ENCODE measurements at regions not wholly inside any gene's neighbourhood (a gene's known extent, or its start where the extent isn't known, plus 50 kb on each side); places are given as distances from the start of the nearest gene placed in this dataset.

- Histone ChIP-seq H3K4me2 (ENCODE audit: insufficient read depth, low read length) (no peak overlapping the region), H3K4me3 (ENCODE audit: low read depth in 1 of 2, low read length in 2 of 2) (no peak overlapping the region), H3K27me3 (ENCODE audit: insufficient read depth, low read length, poor library complexity) (peaks cover 5% of the 10 kb centered on the region), H3K9me3 (ENCODE audit: insufficient read depth, low read length, severe bottlenecking) (no peaks in the 10 kb centered on the region), H2AFZ (ENCODE audit: low read depth, low read length) (no peak overlapping the region), H3K27ac (ENCODE audit: low read length) (no peak overlapping the region), H3K4me1 (ENCODE audit: insufficient read depth, low read length) (no peaks in the 10 kb centered on the region), H3K79me2 (ENCODE audit: insufficient read depth, low read length) (no peaks in the 10 kb centered on the region), H4K20me1 (ENCODE audit: insufficient read depth, low read length) (no peaks in the 10 kb centered on the region), H3K36me3 (ENCODE audit: insufficient read depth, low read length) (no peaks in the 10 kb centered on the region), H3K9ac (ENCODE audit: low read depth, low read length) (no peak overlapping the region)
- no peak for TF ChIP-seq CTCF (IDR thresholded peaks at IDR 0.05; ENCODE audit: borderline replicate concordance, extremely low read depth, low read length, poor library complexity, severe bottlenecking)
- TF ChIP-seq EZH2 (IDR thresholded peaks at IDR 0.05; ENCODE audit: borderline replicate concordance, low read depth, low read length, severe bottlenecking) = no peak
- no peak for DNase-seq
- no peak for ATAC-seq (ENCODE audit: insufficient read depth, low read depth)
These were observed 104.3 kb upstream of the LINC00305 start for GRCh38 chr18:64253222-64253621.

GRCh38 chr18:64248836-64249235, 99.9 kb upstream of the LINC00305 start:
- no peak overlapping the region for H3K4me2 ChIP-seq (ENCODE audit: insufficient read depth, low read length)
- DNase-seq (no peak), ATAC-seq (ENCODE audit: insufficient read depth, low read depth) (no peak)
- no peak overlapping the region for H2AFZ ChIP-seq (ENCODE audit: low read depth, low read length)
- H3K4me1 ChIP-seq (ENCODE audit: insufficient read depth, low read length) = no peaks in the 10 kb centered on the region
- no peaks in the 10 kb centered on the region for H3K9me3 ChIP-seq (ENCODE audit: insufficient read depth, low read length, severe bottlenecking)
- no peak overlapping the region for H3K4me3 ChIP-seq (ENCODE audit: low read depth in 1 of 2, low read length in 2 of 2)
- H4K20me1 ChIP-seq (ENCODE audit: insufficient read depth, low read length) = no peaks in the 10 kb centered on the region
- TF ChIP-seq CTCF (IDR thresholded peaks at IDR 0.05; ENCODE audit: borderline replicate concordance, extremely low read depth, low read length, poor library complexity, severe bottlenecking) (no peak), EZH2 (IDR thresholded peaks at IDR 0.05; ENCODE audit: borderline replicate concordance, low read depth, low read length, severe bottlenecking) (no peak)
- H3K9ac ChIP-seq (ENCODE audit: low read depth, low read length) = no peak overlapping the region
- H3K36me3 ChIP-seq (ENCODE audit: insufficient read depth, low read length) = no peaks in the 10 kb centered on the region
- H3K27me3 ChIP-seq (ENCODE audit: insufficient read depth, low read length, poor library complexity) = peaks cover 5% of the 10 kb centered on the region
- H3K79me2 ChIP-seq (ENCODE audit: insufficient read depth, low read length) = no peaks in the 10 kb centered on the region
- H3K27ac ChIP-seq (ENCODE audit: low read length) = no peak overlapping the region

- Histone ChIP-seq H3K27ac (ENCODE audit: low read length) (no peak overlapping the region), H3K36me3 (ENCODE audit: insufficient read depth, low read length) (no peaks in the 10 kb centered on the region), H3K9ac (ENCODE audit: low read depth, low read length) (no peak overlapping the region), H3K4me1 (ENCODE audit: insufficient read depth, low read length) (no peaks in the 10 kb centered on the region), H3K4me3 (ENCODE audit: low read depth in 1 of 2, low read length in 2 of 2) (no peak overlapping the region), H2AFZ (ENCODE audit: low read depth, low read length) (no peak overlapping the region), H3K79me2 (ENCODE audit: insufficient read depth, low read length) (no peaks in the 10 kb centered on the region), H3K27me3 (ENCODE audit: insufficient read depth, low read length, poor library complexity) (peaks cover 4% of the 10 kb centered on the region), H4K20me1 (ENCODE audit: insufficient read depth, low read length) (no peaks in the 10 kb centered on the region), H3K4me2 (ENCODE audit: insufficient read depth, low read length) (no peak overlapping the region), H3K9me3 (ENCODE audit: insufficient read depth, low read length, severe bottlenecking) (no peaks in the 10 kb centered on the region)
- no peak for TF ChIP-seq EZH2 (IDR thresholded peaks at IDR 0.05; ENCODE audit: borderline replicate concordance, low read depth, low read length, severe bottlenecking)
- no peak for TF ChIP-seq CTCF (IDR thresholded peaks at IDR 0.05; ENCODE audit: borderline replicate concordance, extremely low read depth, low read length, poor library complexity, severe bottlenecking)
- ATAC-seq (ENCODE audit: insufficient read depth, low read depth) = no peak
- no peak for DNase-seq
These were observed 96.4 kb upstream of the LINC00305 start for GRCh38 chr18:64245126-64245861.

Data from DND-41 (cell line).